Mesendoderm (in vitro differentiated cells): ENCODE measurements at regions not wholly inside any gene's neighbourhood (a gene's known extent, or its start where the extent isn't known, plus 50 kb on each side); places are given as distances from the start of the nearest gene placed in this dataset.
A peak's percentile ranks its signal among the peaks of the same experiment; 100 is the strongest.

ENCODE experiments used
- DNase-seq: peaks from one replicate; pipeline ENCODE4 v3.0.0; 2013
- H2AK5ac ChIP-seq: 2 replicates; pipeline ENCODE4 v1.6.1; 2013; ENCODE audit warnings: low read length, inconsistent platforms
- H2BK120ac ChIP-seq: 2 replicates; pipeline ENCODE4 v1.6.1; 2013; ENCODE audit warnings: low read depth, mild to moderate bottlenecking, low read length, moderate library complexity, mixed read lengths
- H2BK15ac ChIP-seq: replicated peaks from 2 replicates; pipeline ENCODE4 v1.6.1; 2013; ENCODE audit warnings: low read depth, mild to moderate bottlenecking, moderate library complexity
- H2BK5ac ChIP-seq: 2 replicates; pipeline ENCODE4 v1.6.1; 2013; ENCODE audit warnings: low read length, inconsistent platforms
- H3K18ac ChIP-seq: 2 replicates; pipeline ENCODE4 v1.6.1; 2013; ENCODE audit warnings: mild to moderate bottlenecking, low read length, mixed read lengths
- H3K23ac ChIP-seq: one replicate; pipeline ENCODE4 v1.6.1; 2013; ENCODE audit warnings: low read length
- H3K27ac ChIP-seq: 2 replicates; pipeline ENCODE4 v1.5.1; 2013; ENCODE audit warnings: low read depth, mild to moderate bottlenecking, inconsistent platforms, low read length, moderate library complexity
- H3K27me3 ChIP-seq: 2 replicates; pipeline ENCODE4 v1.6.1; 2013; ENCODE audit warnings: low read length, control low read depth, mild to moderate bottlenecking, inconsistent platforms; ENCODE audit not compliant: insufficient read depth, poor library complexity
- H3K36me3 ChIP-seq: 2 replicates; pipeline ENCODE4 v1.6.1; 2013; ENCODE audit warnings: low read length, inconsistent platforms; ENCODE audit not compliant: control insufficient read depth, insufficient read depth
- H3K4ac ChIP-seq: one replicate; pipeline ENCODE4 v1.6.1; 2013; ENCODE audit warnings: low read depth, mild to moderate bottlenecking, low read length, moderate library complexity
- H3K4me1 ChIP-seq: 2 replicates; pipeline ENCODE4 v1.6.1; 2013; ENCODE audit warnings: low read depth, low read length, inconsistent platforms; ENCODE audit not compliant: control insufficient read depth
- H3K4me2 ChIP-seq: 2 replicates; pipeline ENCODE4 v1.6.1; 2013; ENCODE audit warnings: low read length
- H3K4me3 ChIP-seq: 2 replicates; pipeline ENCODE4 v1.5.1; 2013; ENCODE audit warnings: mild to moderate bottlenecking, low read length
- H3K56ac ChIP-seq: one replicate; pipeline ENCODE4 v1.6.1; 2013; ENCODE audit warnings: low read length
- H3K79me1 ChIP-seq: 2 replicates; pipeline ENCODE4 v1.6.1; 2013; ENCODE audit warnings: low read length, inconsistent platforms
- H3K79me2 ChIP-seq: 2 replicates; pipeline ENCODE4 v1.6.1; 2013; ENCODE audit warnings: mild to moderate bottlenecking, low read length; ENCODE audit not compliant: control insufficient read depth, insufficient read depth
- H3K9ac ChIP-seq: 2 replicates; pipeline ENCODE4 v1.6.1; 2013; ENCODE audit warnings: low read length, inconsistent platforms
- H4K5ac ChIP-seq: one replicate; pipeline ENCODE4 v1.6.1; 2013; ENCODE audit warnings: low read length
- H4K8ac ChIP-seq: one replicate; pipeline ENCODE4 v1.6.1; 2013; ENCODE audit warnings: low read depth, mild to moderate bottlenecking, control low read depth, low read length, moderate library complexity
- WGBS: extraction: QIAGEN DNeasy Blood & Tissue Kit; methylation state at CpG from one replicate; pipeline ENCODE4 v1.1.7; 2013; ENCODE audit warnings: low lambda C conversion rate, missing lambda C conversion rate; ENCODE audit not compliant: insufficient coverage; ENCODE audit errors: extremely low coverage; 5-methylcytosine and 5-hydroxymethylcytosine counted together

DNA sequence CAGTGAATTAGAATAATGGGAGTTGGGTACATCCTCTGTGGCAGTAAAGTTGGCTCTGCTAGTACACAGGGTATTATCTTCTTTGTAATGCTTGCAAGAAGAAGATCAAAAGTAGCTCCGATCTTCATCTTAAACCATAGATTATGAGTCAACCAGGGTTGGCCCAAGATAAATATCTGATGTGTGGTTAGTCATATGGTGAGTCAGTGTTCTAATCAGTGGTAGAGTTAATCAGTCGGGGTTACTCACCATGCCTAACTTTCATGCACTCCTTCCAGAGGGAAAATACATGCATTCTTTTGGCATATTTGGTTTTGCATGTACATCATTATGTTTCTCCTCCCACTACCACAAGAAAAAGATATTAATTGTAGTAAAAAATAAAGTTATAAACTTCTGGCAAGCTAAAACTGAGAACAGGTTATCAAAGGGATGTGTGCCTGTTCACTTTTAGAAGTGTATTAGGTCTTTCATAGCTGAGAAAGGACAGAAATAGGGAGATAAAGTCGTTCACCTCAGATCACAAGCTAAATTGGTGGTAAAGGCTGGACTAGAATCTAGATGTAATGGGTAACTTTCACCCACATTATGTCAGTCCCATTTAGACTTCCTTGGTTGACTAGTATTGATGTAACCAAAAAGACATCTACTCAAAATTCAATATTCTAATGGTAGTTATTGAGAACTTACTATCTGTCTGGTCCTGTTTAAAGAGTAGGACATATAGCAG, 684.4 kb downstream of the IRS1 start:
- WGBS = no CpG with 5 or more reads among the region's 3 CpGs
- H3K27ac ChIP-seq = no peak overlapping the region

DNA sequence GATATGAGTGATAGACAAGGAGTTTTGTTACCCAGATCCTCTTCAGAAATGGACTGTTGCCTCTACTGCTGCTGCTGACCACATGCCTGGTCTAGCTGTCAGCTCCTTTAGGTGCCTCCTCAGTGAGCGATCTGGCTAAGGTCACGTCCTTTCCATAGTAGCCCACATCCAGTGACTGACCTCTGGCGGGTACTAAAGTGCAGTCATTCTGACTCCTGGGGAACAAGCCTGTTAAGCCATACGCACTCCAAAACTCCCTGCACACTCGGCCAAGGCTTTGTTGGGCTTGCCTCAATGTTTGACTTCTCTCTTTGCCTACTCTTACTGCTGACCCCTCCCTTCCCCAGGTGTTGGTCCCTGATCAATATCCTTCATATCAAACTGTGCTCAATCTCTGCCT, 685.2 kb downstream of the IRS1 start:
- Histone ChIP-seq H3K4me3 (no peak overlapping the region), H3K56ac (no peak overlapping the region), H3K79me2 (no peaks in the 10 kb centered on the region), H3K4ac (no peak overlapping the region), H3K27me3 (no peaks in the 10 kb centered on the region), H3K4me2 (no peak overlapping the region), H2AK5ac (no peak overlapping the region), H4K5ac (no peak overlapping the region), H3K9ac (no peak overlapping the region), H3K23ac (no peak overlapping the region), H3K79me1 (no peaks in the 10 kb centered on the region), H2BK15ac (no peak overlapping the region), H2BK5ac (no peak overlapping the region), H3K18ac (no peak overlapping the region), H3K4me1 (no peaks in the 10 kb centered on the region), H2BK120ac (no peak overlapping the region), H4K8ac (no peak overlapping the region), H3K36me3 (no peaks in the 10 kb centered on the region), H3K27ac (no peak overlapping the region)
- no CpG with 5 or more reads among the region's 5 CpGs for WGBS
- DNase-seq = no peak

More for the DNA sequence above, 684.4 kb downstream of the IRS1 start:
- Histone ChIP-seq H3K36me3 (no peaks in the 10 kb centered on the region), H3K4me2 (no peak overlapping the region), H3K9ac (no peak overlapping the region), H3K79me2 (no peaks in the 10 kb centered on the region), H2BK15ac (no peak overlapping the region), H3K27me3 (no peaks in the 10 kb centered on the region), H3K23ac (no peak overlapping the region), H2BK120ac (no peak overlapping the region), H4K8ac (no peak overlapping the region), H3K4me1 (no peaks in the 10 kb centered on the region), H2BK5ac (no peak overlapping the region), H3K18ac (no peak overlapping the region), H3K4me3 (no peak overlapping the region), H3K4ac (no peak overlapping the region), H3K79me1 (no peaks in the 10 kb centered on the region), H4K5ac (no peak overlapping the region), H3K56ac (no peak overlapping the region), H2AK5ac (no peak overlapping the region)
- peak; percentile 49 for DNase-seq

DNA sequence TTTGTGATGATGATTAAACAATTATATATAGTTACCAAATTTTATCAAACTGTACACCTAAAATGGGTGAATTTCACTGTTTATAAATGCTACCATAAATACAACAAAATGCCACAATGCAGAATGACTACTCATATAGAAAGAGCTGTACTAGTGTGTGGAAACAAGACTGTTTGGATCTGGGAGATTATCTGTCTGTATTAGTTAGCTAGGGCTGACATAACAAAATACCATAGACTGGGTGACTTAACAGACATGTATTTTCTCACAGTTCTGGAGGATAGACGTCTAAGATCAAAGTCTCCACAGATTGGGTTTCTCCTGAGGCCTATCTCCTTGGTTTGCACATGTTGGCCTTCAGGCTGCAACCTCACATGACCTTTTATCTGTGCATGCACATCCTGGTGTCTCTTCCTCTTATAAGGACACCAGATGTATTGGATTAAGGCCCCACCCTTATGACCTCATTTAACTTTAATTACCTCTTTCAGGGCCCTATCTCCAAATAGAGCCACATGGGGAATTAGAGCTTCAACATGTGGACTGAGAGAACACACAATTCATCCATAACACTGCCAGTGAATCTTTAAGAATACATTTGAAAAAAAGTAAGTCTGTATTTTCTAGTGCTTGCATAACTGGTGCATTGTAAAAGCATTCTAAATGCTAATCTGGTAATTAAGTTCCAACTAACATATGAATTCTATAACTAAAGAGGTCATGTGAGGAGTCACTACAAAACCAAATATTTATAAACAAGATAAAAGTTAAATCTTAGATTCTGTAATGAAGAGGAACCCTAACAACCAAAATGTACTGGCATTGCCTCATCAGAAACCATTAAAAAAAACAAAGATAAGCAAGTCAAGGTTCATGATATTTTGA, 699.6 kb downstream of the NYAP2 start:
- no peak overlapping the region for H2BK5ac ChIP-seq
- H4K8ac ChIP-seq = no peak overlapping the region
- H2BK15ac ChIP-seq = no peak overlapping the region
- H3K9ac ChIP-seq = no peak overlapping the region
- H2BK120ac ChIP-seq = no peak overlapping the region
- H2AK5ac ChIP-seq = no peak overlapping the region
- H3K4me1 ChIP-seq = no peaks in the 10 kb centered on the region
- no peak overlapping the region for H3K23ac ChIP-seq
- no peak overlapping the region for H3K4me3 ChIP-seq
- H3K27me3 ChIP-seq = no peaks in the 10 kb centered on the region
- H4K5ac ChIP-seq = no peak overlapping the region
- DNase-seq = no peak
- no peak overlapping the region for H3K18ac ChIP-seq
- H3K4me2 ChIP-seq = no peak overlapping the region
- H3K4ac ChIP-seq = no peak overlapping the region
- H3K36me3 ChIP-seq = no peaks in the 10 kb centered on the region
- no CpG with 5 or more reads among the region's 1 CpG for WGBS
- H3K79me1 ChIP-seq = no peaks in the 10 kb centered on the region
- no peak overlapping the region for H3K27ac ChIP-seq
- H3K79me2 ChIP-seq = no peaks in the 10 kb centered on the region
- no peak overlapping the region for H3K56ac ChIP-seq

DNA sequence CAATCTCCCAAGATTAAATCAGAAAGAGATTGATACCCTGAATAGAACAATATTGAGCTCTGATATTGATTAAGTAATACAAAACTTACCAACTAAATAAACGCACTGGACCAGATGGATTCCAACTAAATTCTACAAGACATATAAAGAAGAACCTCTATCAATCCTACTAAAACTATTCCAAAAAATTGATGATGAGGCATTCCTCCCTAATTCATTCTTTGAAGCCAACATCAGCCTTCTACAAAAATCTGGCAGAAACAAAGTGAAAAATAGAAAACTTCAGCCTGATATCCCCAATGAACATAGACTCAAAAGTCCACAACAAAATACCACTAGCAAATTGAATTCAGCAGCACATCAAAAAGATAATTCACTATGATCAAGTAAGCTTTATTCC, 695.5 kb downstream of the NYAP2 start:
- H3K9ac ChIP-seq = no peak overlapping the region
- no peak overlapping the region for H4K8ac ChIP-seq
- no peak overlapping the region for H3K23ac ChIP-seq
- DNase-seq = no peak
- H3K4me2 ChIP-seq = no peak overlapping the region
- no peaks in the 10 kb centered on the region for H3K79me2 ChIP-seq
- H3K18ac ChIP-seq = no peak overlapping the region
- H2BK15ac ChIP-seq = no peak overlapping the region
- no peak overlapping the region for H2BK120ac ChIP-seq
- H2AK5ac ChIP-seq = no peak overlapping the region
- H3K56ac ChIP-seq = no peak overlapping the region
- no CpG with 5 or more reads among the region's 1 CpG for WGBS
- no peaks in the 10 kb centered on the region for H3K4me1 ChIP-seq
- H2BK5ac ChIP-seq = no peak overlapping the region
- no peaks in the 10 kb centered on the region for H3K79me1 ChIP-seq
- no peak overlapping the region for H4K5ac ChIP-seq
- no peaks in the 10 kb centered on the region for H3K27me3 ChIP-seq
- no peak overlapping the region for H3K4ac ChIP-seq
- H3K27ac ChIP-seq = no peak overlapping the region
- H3K4me3 ChIP-seq = no peak overlapping the region
- no peaks in the 10 kb centered on the region for H3K36me3 ChIP-seq

DNA sequence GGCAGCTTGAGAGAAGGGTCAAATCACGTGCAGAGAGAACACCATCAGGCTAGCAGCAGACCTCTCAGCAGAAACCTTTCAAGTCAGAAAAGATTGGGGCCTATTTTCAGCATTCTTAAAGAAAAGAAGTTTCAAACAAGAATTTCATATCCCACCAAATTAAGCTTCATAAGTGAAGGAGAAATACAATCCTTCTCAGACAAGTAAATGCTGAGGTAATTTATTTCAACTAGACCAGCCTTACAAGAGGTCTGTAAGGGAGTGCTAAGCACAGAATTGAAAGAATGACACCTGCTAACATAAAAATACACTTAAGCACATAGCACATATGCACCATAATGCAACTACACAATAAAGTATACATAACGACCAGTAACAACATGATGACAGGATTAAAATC, 693.9 kb downstream of the NYAP2 start:
- Histone ChIP-seq H3K4me2 (no peak overlapping the region), H3K4ac (no peak overlapping the region), H4K5ac (no peak overlapping the region), H2AK5ac (no peak overlapping the region), H3K79me1 (no peaks in the 10 kb centered on the region), H3K36me3 (no peaks in the 10 kb centered on the region), H3K18ac (no peak overlapping the region), H2BK5ac (no peak overlapping the region), H3K9ac (no peak overlapping the region), H3K27me3 (no peaks in the 10 kb centered on the region), H3K79me2 (no peaks in the 10 kb centered on the region), H3K4me1 (no peaks in the 10 kb centered on the region), H2BK120ac (no peak overlapping the region), H2BK15ac (no peak overlapping the region), H4K8ac (no peak overlapping the region), H3K23ac (no peak overlapping the region), H3K4me3 (no peak overlapping the region), H3K56ac (no peak overlapping the region), H3K27ac (no peak overlapping the region)
- DNase-seq = no peak
- no CpG with 5 or more reads among the region's 2 CpGs for WGBS
